NCI-H2196 treated with DMSO at 0.1 percent for 48 hours (cell line): ENCODE measurements at regions not wholly inside any gene's neighbourhood (a gene's known extent, or its start where the extent isn't known, plus 50 kb on each side); places are given as distances from the start of the nearest gene placed in this dataset.
"Not testable (repeated sequence)": the region's sequence is repeated elsewhere in the genome, so short reads cannot be mapped to it uniquely, and the experiment has no call there.

ENCODE experiments used
- DNase-seq: peaks from one replicate; lab custom pipeline; 2025; ENCODE audit not compliant: unreplicated experiment; lab: John Stamatoyannopoulos, UW

DNA sequence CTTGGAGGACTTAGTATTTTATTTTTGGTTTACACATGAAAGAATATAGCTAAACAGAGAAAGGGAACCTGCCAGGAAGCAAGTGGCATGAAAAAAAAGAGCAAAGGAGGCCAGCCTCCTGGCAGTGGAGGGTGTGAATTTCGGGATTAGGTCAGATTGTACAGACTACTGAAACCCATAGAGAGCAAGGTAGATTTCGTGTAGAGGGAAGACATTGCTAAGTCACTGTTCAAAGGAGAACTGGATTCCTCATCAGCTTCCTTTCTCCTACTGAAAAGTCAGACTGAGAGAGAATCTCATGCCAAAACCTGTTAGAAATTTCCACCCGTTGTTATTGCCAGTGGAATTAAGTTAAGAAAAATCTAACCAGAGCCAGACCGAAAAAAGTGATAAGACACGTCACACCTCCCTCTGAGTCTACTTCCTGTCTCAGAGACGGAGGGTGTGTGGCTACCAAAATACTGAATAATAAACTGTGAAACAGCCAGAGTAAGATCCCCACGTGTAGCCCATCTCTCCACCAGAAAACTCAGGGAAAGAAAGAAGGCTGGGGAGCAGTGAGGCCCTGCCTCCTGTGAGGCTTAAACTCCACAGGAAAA is 118.8 kb downstream of the SKIDA1 start:
- no peak for DNase-seq

DNA sequence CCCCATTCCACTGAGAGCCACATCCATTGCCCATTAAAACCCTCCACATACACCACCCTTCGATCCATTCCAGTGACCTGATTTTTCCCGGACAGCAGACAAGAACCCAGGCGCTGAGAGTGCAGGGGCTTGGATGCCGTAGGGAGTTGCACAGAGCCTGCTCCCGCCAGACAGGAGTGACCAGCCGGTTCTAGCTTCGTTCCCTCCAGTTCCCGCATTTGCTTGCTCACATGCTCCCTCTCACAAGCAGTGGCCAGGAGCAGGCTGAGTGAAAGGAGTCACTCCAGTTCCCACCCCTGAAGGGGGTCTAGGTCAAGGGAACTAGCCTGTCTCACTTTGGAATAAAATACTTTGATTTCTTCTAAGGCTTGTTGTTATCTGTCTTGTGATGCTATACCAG is 119.5 kb downstream of the SKIDA1 start:
- DNase-seq = no peak

DNA sequence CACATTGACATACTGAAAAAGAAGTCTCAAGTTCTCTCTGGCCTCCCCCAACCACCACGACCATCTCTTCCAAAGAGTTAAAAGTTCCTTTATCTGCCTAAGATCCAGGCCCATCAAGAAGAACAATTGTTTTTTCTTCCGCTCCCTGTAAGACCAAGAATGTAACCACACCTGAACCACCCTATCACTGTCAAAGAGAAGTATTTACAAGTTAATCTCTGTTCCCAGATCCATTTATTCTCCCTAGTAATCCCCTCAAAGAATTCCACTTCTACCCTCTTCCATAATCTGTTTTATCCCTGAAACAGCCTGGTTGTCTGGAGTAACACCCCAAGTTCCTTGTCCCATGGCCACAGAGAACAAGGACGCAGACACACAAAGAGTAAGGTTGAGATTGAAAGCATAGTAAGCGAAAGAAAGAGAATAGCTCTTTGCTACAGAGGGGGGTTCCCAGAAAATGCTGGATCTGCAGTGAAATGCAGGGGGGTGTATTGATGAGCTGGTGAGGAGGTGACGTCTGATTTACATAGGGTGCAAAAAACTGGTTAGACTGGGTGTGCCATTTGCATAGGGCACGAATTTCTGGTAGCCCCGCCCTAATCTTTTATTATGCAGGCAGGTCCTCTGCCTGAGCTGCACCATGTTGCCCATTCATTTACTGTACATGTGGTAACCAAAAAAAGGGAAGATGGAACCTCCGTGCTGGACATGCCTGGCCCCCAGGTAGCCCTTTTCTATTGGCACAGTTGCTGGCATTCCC is 122.0 kb downstream of the SKIDA1 start:
- DNase-seq = no peak

DNA sequence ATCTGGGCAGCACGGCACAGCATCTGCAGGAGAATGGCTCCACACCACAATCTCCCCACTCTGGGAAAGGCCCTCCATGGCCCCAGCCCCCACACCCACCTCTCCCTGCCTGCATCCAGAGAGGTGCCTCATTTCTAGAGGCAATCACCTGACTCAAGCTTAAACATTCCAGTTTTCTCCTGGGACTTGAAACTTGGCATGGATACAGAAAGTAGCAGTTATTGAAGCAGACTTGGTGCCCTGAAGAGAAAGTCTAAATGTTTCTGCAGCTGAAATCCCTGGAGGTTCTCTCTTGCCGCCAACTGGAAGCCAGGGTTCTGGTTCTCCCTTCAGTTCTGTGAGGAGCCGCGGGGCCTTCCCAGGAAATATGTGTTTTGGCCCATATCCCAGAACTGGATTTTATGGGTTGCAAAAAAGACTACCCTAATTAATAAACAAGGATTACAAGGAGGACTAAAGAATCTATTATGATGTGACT is 122.8 kb downstream of the SKIDA1 start:
- DNase-seq = no peak

DNA sequence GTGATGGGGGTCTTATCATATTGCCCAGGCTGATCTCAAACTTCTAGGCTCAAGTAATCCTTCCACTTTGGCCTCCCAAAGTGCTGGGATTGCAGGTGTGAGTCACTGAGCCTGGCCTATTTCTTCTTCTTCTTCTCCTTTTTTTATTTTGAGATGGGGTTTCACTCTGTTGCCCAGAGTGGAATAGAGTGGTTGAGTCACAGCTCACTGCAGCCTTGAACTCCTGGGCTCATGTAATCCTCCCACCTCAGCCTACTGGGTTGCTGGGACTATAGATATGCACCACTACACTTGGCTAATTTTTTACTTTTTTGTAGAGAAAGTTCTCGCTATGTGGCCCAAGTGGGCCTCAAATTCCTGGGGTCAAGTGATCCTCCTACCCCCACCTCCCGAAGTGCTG is 124.3 kb downstream of the SKIDA1 start:
- DNase-seq = no peak

DNA sequence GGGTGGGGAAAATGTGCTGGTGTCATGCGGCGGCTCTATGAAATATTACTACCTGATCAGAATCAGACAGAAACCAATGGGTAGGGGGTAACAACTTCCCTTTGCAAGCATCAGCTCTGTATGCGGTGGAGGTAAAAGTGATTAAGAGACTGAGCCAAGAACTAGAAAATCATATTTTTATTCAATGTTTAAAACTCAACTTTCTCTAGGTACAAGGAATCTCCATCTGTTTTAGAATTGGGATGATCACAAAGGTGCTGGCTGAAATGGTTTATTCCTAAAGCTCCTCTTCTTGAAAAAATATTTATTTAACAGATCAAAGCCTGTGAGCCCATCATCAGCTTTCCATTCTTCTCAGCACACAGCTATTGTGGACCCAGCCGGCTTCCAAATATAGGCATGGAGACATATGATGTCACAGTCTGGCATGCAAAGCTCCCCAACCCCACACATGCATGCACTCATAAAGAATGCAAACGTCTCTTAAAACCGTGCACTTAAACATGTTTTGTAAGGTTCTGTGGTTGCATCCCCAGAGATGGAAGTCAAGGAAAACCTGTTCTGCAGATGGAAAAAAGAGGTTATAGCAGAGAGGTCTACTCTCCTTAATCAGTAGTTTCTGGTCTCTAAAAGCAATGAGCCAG is 126.0 kb downstream of the SKIDA1 start:
- no peak for DNase-seq

DNA sequence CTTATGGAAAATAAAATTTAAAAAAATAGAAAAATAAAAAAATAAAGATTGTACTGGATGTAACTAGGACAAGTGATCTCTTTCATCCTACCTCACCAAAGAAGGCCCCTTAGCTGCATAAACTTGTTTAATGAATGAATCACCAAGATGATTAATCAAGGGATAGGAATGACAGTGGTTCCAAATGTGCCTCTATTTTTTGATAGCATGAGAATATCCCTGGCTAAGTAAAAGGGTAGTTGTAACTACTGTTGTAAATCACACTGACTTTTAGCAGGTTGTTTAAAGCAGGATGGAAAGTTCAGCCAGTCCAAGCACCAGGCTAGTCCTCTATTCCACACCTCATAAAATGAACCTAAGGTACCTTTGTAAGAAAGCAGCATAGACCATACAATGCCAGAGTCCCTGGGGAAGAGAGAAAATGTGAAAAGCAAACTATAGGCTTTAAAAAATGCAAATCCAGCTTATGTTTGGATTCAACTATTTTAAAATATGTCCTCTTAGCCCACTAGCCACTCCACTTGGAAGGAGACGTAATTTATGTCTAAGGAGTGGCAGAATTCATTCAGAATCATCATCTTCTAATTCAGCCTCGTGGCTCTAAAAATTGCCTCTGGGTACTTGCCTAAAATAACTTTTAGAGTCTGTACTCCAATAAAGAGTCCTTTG is 126.8 kb downstream of the SKIDA1 start:
- no peak for DNase-seq

DNA sequence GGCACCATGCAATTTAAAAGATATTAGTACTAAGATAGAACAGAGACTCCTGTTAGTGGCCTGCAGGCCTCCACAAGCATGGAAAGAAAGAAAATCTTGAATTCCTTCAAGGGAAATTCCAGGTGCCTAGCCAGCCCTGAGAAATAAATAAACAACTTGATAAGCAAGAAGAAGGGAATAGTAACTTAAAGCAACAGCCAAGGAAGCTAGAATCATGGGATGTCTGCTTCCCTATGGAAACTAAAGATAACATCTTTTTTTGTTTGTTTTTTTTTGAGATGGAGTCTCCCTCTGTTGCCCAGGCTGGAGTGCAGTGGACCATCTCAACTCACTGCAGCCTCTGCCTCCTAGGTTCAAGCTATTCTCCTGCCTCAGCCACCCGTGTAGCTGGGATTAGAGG is 128.6 kb downstream of the SKIDA1 start:
- DNase-seq = no peak

DNA sequence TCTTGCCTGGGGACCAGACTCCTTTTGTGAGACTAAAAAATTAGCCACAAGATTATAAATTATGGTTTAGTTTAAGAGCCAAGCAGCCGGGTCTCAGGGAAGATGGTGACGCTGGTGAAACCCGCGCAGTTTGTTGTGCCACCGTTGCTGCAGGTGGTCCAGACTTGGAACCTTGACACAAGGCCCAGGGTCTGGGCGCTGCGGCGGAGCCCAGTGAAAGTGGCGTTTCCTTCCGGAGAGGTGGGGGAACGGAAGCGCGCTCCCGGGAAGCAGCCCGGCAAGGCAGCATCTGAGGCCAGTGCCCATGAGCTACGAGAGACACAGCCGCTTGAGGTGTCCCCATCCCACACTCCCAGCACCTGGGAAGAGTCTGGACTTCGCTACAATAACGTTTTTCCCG is 131.6 kb downstream of the SKIDA1 start:
- no peak for DNase-seq

DNA sequence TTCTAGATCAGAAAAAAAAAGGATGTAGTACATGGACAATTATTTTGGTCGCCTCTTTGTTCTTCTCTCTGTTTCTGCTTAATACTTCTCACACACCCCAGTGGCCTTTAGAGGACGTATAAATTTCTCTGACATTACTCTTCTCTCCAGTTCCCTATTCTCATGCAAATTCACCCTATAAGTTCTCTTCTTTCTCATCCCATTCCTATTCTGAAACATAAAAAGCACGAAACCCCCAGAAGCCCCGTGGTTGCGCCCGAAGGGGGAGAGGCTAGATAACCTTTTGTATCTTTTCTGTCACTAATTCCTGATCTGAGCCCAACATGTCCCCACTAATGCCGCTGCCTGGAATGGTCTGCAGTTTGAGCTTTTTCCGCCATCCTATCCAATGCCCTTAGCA is 136.9 kb downstream of the SKIDA1 start:
- DNase-seq = no peak

DNA sequence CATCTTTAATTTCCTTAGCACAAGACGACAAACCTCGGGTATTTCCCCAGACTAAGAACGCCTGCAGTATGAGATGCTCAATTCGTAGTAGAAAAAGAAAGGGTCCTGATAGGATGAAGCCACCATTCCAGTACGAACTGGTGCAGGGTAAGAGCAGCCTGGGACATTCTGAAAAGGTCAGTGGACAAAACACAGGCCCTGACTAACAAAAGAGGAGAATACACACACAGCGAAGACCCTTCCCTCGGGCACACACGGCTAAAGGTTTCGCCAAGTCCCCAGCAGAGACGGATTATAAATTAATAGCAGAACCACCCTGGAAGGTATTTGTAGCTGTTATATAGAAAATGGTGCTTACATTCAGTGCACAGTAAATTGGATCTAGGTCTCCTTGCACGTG is 137.6 kb downstream of the SKIDA1 start:
- DNase-seq = no peak

DNA sequence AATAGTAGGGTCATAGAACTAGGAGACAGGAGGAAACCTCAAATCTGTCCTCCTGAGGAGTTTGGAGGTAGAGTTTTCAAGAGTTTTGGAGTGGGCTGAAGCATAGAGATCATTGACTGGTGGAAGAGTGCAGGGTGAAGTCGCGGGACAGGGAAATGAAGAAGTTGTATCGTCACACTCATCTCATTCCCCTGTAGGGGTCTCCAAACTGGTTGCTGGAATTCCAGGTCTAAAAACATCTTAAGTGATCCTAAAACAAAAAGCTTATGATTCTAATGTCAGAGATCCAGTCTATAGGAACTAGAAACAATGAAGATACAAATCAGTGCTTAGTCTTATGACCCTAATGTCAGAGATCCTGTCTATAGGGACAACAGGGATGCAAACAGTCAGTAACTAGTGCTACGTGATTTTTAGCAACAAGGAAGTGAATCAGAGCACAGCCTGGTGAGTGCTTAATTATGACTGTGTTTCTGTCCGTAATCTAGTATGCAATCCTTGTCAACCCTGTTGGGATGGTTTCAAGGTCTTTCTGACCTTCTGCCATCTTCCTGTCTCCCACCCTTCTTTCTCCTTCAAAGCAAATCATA is 139.4 kb downstream of the SKIDA1 start:
- no peak for DNase-seq

DNA sequence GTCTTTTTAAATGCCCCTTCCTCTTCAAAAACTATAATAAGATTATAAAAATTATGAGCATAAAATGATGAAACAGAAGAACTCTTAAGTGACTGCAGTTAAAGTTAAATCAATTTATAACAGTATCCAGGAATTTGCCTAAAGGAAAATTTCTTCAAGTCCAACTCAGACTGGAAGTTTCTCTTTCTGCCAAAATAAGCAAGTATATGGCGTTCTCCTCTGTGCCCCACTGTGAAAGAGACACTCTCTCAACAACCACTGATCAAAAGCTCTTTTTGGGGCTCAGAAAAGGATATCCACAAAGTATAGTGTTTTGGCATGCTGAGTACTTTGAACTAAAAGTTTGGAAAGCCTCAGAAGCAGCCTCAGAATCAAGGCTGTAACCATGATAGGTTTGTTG is 139.9 kb downstream of the SKIDA1 start:
- DNase-seq = no peak

DNA sequence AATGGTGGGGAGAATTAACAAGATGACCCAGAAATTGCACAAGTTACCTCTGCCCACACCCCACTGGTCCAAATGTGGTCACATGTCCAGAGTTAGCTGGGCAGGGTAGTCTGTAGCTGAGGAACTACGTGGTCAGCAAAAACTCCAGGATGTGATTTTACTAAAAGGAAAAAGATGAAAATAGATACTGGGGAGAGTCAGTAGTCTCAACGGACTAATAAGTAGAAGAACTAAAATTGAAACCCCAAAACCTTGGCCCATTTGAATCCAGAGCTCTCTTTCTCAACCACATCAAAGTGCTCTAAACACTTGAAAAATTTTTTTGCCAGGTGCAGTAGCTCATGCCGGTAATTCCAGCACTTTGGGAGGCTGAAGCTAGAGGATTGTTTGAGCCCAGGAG is 146.3 kb downstream of the SKIDA1 start:
- no peak for DNase-seq

DNA sequence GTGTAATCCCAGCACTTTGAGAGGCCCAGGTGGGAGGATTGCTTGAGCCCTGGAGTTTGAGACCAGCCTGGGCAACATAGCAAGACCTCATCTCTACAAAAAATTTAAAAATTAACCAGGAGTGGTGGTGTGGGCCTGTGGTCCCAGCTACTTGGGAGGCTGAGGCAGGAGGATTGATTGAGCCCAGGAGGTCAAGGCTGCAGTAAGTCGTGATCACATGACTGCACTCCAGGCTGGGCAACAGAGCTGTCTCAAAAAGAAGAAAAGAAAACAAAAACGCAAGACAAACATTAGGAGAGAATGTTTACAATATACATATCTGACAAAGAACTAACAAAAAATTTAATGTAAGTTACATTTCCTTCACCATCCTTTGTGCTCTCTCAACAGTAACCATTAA is 150.2 kb downstream of the SKIDA1 start:
- not testable (repeated sequence) for DNase-seq

DNA sequence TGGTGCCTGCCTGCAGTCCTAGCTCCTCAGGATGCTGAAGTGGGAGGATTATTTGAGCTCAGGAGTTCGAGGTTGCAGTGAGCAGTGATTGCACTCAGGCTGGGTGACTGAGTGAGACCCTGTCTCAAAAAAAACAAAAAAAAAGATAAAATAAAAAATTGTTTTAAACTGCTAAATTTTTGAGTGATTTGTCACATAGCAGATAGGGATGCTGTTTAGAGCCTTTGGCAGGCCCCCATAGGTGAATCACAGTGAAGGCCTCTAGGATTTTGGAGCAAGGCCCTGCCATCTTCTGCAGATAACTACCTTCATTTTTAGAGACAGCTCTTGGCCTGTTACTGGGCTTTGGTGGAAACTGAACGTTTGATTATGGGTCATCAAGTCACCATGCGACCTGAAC is 151.6 kb downstream of the SKIDA1 start:
- DNase-seq = not testable (repeated sequence)

DNA sequence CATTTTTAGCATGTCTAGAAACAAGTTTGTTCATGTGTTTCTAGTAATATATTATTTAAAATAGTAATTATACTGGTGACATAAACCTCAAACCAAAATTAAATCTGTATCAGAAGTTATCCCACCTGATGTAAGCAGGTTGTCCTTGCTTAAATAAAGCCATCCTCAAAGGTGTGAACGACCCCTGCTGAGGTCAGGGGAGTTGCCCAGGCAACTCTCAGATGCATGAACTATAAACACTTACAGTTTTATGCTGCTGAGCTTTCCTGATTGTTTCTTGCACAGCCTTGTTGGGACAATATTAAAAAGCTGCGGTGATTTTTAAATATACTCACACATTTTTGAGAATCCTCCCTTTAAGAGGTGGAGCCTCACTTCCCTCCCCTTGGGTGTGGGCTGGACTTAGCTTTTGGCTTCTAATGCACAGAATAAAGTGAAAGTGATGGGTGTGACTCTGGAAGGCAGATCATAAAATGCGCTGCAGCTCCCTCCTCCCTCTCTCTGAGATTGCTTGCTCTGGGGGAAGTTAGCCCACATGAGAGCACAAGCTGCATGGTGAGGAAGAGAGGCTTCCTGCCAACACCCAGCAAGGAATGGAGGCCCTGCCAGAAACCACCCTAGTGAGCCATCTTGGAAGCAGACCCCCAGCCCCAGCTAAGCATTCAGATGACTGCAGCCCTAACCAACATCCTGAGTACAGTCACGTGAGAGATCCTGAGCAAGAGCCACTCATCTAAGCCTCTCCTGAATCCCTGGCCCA is 152.7 kb downstream of the SKIDA1 start:
- DNase-seq = no peak

DNA sequence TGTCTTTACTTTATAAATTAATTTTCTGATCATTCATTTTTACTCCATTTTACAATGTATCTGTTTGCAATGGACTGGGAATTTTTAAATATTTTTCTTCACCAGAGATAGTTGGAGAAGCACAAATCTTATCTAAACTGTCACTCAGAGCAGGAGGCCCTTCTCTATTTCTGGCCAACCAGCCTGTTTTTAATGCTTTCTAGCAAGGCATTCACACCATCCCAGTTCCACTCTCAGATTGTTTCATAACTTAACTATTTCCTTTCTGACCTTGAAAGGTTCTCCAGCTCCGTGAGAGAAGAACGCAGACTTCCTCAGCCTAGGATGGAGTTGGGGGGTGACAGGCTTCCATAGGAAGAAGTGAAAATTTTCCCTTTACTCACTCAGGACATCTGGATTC is 155.8 kb downstream of the SKIDA1 start:
- no peak for DNase-seq

DNA sequence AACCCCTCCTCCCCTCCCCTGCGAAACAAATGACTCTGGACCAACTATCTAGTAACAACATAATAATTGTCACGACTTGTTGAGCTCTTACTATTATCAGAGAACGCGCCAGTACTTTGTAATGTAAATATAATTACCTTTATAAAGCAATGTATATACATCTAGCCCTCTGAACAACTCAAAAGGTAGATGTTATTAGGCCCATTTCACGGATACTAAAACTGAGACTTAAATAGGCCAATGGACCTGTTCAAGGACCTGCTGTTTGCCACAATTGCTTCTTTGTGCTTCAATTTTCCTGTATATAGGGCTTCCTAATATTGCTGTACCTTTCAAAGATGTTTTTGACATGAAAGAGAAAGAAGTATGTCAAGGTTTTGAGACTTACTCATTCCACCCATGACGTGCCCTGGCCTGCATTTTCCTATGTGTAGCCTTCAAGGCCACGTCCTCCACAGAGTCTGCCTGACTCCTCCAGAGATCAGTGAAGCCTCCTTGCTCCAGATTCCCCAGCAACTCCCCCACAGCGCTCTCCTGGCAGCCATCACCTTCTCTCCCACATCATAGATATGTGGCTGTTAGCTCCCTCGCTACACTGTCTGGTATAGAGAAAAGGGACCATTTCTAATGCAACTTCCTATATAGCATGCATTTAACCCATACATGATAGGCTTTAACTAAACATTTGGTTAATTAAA is 156.6 kb downstream of the SKIDA1 start:
- no peak for DNase-seq

DNA sequence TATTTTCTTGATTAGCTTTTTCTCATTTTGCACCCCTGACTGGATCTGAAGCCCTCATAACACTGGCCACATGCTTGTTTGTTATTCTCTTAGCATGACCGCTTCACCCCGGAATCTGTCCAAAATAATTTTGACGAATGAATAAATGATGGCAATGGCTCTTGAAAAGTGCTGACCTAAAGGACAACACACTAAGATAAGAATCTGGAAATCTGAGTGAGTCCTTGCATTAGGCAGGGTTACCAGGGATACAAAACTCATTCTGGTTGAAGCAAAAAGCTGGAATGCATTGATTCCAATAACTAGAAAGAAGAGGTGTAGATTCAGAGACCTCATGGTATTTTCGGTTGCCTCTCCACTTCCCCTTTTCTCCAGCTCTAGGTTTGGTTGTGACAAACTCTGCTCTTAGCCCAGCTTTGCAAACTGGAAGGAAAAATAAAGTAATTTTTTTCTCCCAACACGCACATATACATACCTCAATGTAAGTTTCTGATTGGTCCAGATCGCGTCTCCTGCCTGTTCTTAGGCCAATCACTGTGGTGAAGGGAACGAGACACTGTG is 157.4 kb downstream of the SKIDA1 start:
- DNase-seq = no peak
